Small intestine (tissue), 7 donors: ENCODE measurements at regions not wholly inside any gene's neighbourhood (a gene's known extent, or its start where the extent isn't known, plus 50 kb on each side); places are given as distances from the start of the nearest gene placed in this dataset.

Experiments used
- DNase-seq, 2 donors: peaks; one replicate each; pipeline versions ENCODE4 v3.0.0 to v3.0.0-alpha.2; 2013
- FAIRE-seq: peaks from 2 replicates; lab custom pipeline; 2012; peaks lifted over from hg19 to GRCh38; lab: Jason Lieb, UNC
- H3K27ac ChIP-seq, 3 donors: one replicate each; pipeline ENCODE4 v1.5.1; 2013; ENCODE audit warnings: low read length in 2 of 3, mild to moderate bottlenecking in 2 of 3, control low read depth in 1 of 3, inconsistent platforms in 1 of 3, low read depth in 1 of 3, moderate library complexity in 1 of 3
- H3K27me3 ChIP-seq, 3 donors: one replicate each; pipeline ENCODE4 v1.6.1; 2013; ENCODE audit warnings: low read length in 3 of 3, inconsistent platforms in 1 of 3; ENCODE audit not compliant: control insufficient read depth in 3 of 3, insufficient read depth in 3 of 3
- H3K36me3 ChIP-seq, 3 donors: one replicate each; pipeline ENCODE4 v1.6.1; 2013; ENCODE audit warnings: low read length in 3 of 3, inconsistent platforms in 1 of 3, low read depth in 1 of 3, mild to moderate bottlenecking in 1 of 3, moderate library complexity in 1 of 3; ENCODE audit not compliant: control insufficient read depth in 3 of 3, insufficient read depth in 2 of 3
- H3K4me1 ChIP-seq, 3 donors: one replicate each; pipeline ENCODE4 v1.6.1; 2013; ENCODE audit warnings: low read length in 2 of 3, inconsistent platforms in 1 of 3, low read depth in 1 of 3, mild to moderate bottlenecking in 1 of 3, moderate library complexity in 1 of 3; ENCODE audit not compliant: control insufficient read depth in 3 of 3, insufficient read depth in 2 of 3
- H3K4me3 ChIP-seq, 3 donors: one replicate each; pipeline ENCODE4 v1.5.1; 2013; ENCODE audit warnings: low read length in 3 of 3, control low read depth in 1 of 3, inconsistent platforms in 1 of 3, low read depth in 1 of 3, mild to moderate bottlenecking in 1 of 3, moderate library complexity in 1 of 3
- H3K9me3 ChIP-seq, 2 donors: one replicate each; pipeline ENCODE4 v1.6.1; 2013; ENCODE audit warnings: low read depth in 1 of 2, low read length in 1 of 2; ENCODE audit not compliant: control insufficient read depth in 2 of 2, insufficient read depth in 1 of 2
- whole genome bisulfite sequencing, 3 donors: extraction: QIAGEN DNeasy Blood & Tissue Kit; methylation state at CpG; one replicate each; pipeline ENCODE4 v1.1.7; 2013; 5-methylcytosine and 5-hydroxymethylcytosine counted together
- donor health status: healthy with polysubstance abuse.
- donor health status: control.
- donor health status: control.
- donor health status: Bipolar disorder and iron deficiency.
- donor health status: healthy.

- Histone ChIP-seq H3K27me3 (peaks cover 0 to 12% (median 3%) of the 10 kb centered on the region in 3 donors), H3K4me3 (no peak overlapping the region), H3K4me1 (no peaks in the 10 kb centered on the region), H3K9me3 (no peaks in the 10 kb centered on the region), H3K36me3 (no peaks in the 10 kb centered on the region), H3K27ac (no peak overlapping the region)
- DNase-seq = no peak
- FAIRE-seq = no peak
- 76 to 80% (median 78%) methylated on average over 54 to 67 of the region's 67 CpGs for WGBS, 3 donors
These were observed 77.4 kb upstream of the GALNT9 start for GRCh38 chr12:132406493-132407450.

GRCh38 chr12:132405742-132406251 is 76.4 kb upstream of the GALNT9 start:
- H3K27ac ChIP-seq = no peak overlapping the region
- no peak overlapping the region for H3K4me3 ChIP-seq
- peaks cover 0 to 15% (median 3%) of the 10 kb centered on the region in 3 donors for H3K27me3 ChIP-seq
- H3K4me1 ChIP-seq = no peaks in the 10 kb centered on the region
- DNase-seq = no peak
- WGBS, 3 donors = 59 to 69% (median 62%) methylated on average over 20 to 22 of the region's 22 CpGs
- no peak for FAIRE-seq
- no peaks in the 10 kb centered on the region for H3K36me3 ChIP-seq
- H3K9me3 ChIP-seq = no peaks in the 10 kb centered on the region

DNA sequence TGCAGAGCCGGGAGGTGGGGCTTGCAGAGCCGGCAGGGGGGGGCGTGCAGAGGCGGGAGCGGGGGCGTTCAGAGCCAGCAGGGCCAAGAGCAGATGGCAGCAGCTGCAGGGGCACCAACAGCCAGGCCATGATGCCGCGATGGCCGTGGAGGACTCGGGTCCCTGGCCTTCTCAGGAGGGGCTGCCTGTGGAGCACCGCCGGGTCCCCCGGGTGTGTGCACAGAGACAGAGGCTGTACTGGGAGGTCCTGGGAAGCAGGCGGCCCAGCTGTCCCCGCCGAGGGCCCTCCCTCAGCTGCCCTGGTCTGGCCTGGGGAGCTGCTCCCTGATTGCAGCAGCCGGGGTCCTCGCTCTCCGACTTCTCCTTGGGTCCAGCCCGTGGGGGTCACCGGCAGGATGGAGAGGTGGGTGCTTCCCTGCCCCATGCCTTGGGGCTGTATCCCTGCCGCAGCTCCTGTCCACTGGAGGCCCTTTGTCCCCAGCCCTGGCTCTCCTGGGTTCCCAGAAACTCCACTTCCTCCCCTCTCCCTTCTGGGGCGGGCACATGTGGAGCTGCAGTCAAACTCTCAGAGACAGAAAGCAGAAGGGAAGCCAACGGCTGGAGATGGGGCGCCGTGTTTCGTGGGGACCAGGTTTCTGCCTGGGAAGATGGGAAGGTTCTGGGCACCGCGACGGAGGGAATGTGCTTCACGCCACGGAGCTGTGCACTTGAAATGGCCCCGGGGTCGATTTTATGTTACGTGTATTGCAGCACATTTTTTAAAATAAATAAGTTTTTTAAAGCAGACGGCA is 75.8 kb upstream of the GALNT9 start:
- Histone ChIP-seq H3K4me1 (no peaks in the 10 kb centered on the region), H3K4me3 (no peak overlapping the region), H3K36me3 (no peaks in the 10 kb centered on the region), H3K9me3 (no peaks in the 10 kb centered on the region), H3K27me3 (peaks cover 2 to 22% (median 3%) of the 10 kb centered on the region in 3 donors), H3K27ac (no peak overlapping the region)
- FAIRE-seq (no peak), DNase-seq (no peak)
- WGBS, 3 donors = 60 to 70% (median 65%) methylated on average over 32 to 36 of the region's 36 CpGs

DNA sequence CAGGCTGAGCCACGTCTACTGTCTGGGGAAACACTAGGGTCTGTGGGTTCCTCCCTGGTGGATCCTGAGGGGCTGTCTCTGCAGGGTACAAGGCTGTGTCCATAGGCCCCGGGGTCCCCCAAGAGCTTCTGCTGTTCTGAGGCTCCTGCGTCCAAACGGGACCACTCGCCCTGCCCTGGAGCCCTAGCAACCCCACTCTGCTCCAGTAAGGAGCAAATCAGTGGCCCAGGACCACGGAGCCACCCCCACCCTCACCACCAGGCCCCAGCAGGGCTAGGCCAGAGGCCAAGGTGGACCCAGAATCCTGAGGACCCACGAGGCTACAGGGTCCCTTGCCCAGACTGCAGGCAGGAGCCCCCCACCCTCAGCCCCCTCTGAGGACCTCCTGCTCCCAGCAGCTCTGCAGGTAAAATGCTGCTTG is 75.1 kb upstream of the GALNT9 start:
- WGBS, 3 donors = 53 to 72% (median 64%) methylated on average over 7 of the region's 7 CpGs
- no peaks in the 10 kb centered on the region for H3K4me1 ChIP-seq
- no peak overlapping the region for H3K4me3 ChIP-seq
- H3K9me3 ChIP-seq = no peaks in the 10 kb centered on the region
- no peak for FAIRE-seq
- DNase-seq = no peak
- no peaks in the 10 kb centered on the region for H3K36me3 ChIP-seq
- peaks cover 3 to 29% (median 6%) of the 10 kb centered on the region in 3 donors for H3K27me3 ChIP-seq
- no peak overlapping the region for H3K27ac ChIP-seq

GRCh38 chr12:132403636-132404434 is 74.4 kb upstream of the GALNT9 start:
- H3K9me3 ChIP-seq = no peaks in the 10 kb centered on the region
- DNase-seq (no peak), FAIRE-seq (no peak)
- H3K4me1 ChIP-seq = no peaks in the 10 kb centered on the region
- H3K27me3 ChIP-seq = peaks cover 3 to 34% (median 6%) of the 10 kb centered on the region in 3 donors
- H3K27ac ChIP-seq = no peak overlapping the region
- H3K4me3 ChIP-seq = no peak overlapping the region
- no peaks in the 10 kb centered on the region for H3K36me3 ChIP-seq
- WGBS, 3 donors = 75 to 83% (median 76%) methylated on average over 33 to 35 of the region's 35 CpGs

DNA sequence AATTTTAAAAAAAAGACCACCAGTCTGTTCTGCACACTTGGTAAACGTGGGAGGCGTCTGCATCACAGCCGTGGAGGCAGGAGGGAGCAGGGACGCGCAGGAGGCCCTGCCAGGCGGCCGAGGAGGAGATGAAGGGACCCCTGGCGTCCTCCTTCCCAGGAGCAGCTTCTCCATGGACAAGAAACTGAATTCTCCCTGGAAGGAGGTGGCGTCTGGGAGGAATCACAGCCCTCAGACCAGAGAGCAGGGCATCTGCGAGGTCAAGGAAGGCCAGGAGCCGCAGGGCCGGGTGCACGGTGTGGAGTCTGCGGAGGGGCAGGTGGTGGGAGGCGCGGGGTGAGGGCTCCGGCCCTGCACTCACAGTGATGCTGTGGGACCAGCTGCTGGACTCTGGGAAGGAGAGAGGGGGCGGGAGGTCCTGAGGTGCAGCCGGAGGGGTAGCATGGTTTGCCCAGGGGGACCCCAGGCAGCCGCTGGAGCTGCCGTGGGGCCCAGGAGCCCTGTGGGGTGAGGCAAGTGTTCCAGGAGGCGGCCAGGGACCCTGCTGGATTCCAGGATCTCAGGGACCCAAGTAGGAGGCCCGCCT is 73.5 kb upstream of the GALNT9 start:
- no peak for FAIRE-seq
- H3K36me3 ChIP-seq = no peaks in the 10 kb centered on the region
- DNase-seq = no peak
- no peaks in the 10 kb centered on the region for H3K9me3 ChIP-seq
- H3K4me3 ChIP-seq = no peak overlapping the region
- peaks cover 3 to 39% (median 11%) of the 10 kb centered on the region in 3 donors for H3K27me3 ChIP-seq
- no peaks in the 10 kb centered on the region for H3K4me1 ChIP-seq
- no peak overlapping the region for H3K27ac ChIP-seq
- 63 to 67% (median 66%) methylated on average over 23 of the region's 23 CpGs for WGBS, 3 donors

- Histone ChIP-seq H3K36me3 (no peaks in the 10 kb centered on the region), H3K9me3 (no peaks in the 10 kb centered on the region), H3K4me3 (no peak overlapping the region), H3K27me3 (peaks cover 0 to 48% (median 11%) of the 10 kb centered on the region in 3 donors), H3K4me1 (peaks cover 0 to 6% (median 0%) of the 10 kb centered on the region in 3 donors), H3K27ac (no peak overlapping the region)
- WGBS, 3 donors = 78 to 90% (median 81%) methylated on average over 1 of the region's 1 CpG
- no peak for FAIRE-seq
- no peak for DNase-seq
These were observed 72.6 kb upstream of the GALNT9 start for GRCh38 chr12:132401982-132402381.
